ENCODE measurements at regions not wholly inside any gene's neighbourhood (a gene's known extent, or its start where the extent isn't known, plus 50 kb on each side); places are given as distances from the start of the nearest gene placed in this dataset.

DNA sequence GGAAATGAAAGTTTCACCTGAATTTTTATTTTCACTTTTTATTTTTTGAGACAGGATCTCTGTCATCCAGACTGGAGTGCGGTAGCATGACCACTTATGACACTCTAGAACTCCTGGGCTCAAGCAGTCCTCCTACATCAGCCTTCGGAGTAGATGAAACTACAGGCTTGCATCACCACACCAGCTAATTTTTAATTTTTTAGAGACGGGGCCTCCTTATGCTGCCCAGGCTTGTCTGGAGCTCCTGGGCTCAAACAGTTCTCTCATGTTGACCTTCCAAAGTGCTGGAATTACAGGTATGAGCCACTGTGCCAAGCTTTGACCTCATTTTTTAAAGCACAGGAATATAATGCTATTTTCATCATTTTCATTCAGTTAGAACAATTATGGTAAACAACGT lies 297.0 kb upstream of the KLHL1 start:
- TF ChIP-seq, protein P1, sequence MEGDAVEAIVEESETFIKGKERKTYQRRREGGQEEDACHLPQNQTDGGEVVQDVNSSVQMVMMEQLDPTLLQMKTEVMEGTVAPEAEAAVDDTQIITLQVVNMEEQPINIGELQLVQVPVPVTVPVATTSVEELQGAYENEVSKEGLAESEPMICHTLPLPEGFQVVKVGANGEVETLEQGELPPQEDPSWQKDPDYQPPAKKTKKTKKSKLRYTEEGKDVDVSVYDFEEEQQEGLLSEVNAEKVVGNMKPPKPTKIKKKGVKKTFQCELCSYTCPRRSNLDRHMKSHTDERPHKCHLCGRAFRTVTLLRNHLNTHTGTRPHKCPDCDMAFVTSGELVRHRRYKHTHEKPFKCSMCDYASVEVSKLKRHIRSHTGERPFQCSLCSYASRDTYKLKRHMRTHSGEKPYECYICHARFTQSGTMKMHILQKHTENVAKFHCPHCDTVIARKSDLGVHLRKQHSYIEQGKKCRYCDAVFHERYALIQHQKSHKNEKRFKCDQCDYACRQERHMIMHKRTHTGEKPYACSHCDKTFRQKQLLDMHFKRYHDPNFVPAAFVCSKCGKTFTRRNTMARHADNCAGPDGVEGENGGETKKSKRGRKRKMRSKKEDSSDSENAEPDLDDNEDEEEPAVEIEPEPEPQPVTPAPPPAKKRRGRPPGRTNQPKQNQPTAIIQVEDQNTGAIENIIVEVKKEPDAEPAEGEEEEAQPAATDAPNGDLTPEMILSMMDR (IDR thresholded peaks at IDR 0.05; ENCODE audit: extremely low read depth, missing control alignments), result no peak
- no peak for DNase-seq (ENCODE audit: low spot score)

DNA sequence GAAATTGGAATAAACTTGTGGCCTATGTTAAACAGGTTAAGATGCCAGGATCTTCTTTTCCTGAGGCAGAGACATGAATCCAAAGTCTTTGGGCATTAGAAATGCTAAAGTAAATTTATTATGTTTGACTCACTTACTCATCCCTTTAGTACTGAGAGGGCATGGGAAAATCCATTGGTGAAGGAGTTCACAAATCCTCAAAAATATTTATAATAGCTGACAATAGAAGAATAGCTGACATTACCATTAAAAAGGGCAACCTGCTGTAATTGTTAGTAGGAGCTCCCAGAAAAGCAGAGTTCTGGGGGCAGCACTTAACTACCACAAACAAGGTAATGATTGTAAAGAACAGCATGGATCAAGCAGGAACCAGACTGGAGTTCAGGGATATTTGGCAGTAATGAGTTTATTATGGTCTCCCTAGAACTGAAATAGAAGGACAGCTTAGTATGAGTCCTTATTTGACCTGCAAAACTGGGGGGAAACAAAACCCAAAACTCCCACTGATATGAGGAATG lies 285.8 kb upstream of the KLHL1 start:
- DNase-seq (ENCODE audit: low spot score), result no peak
- TF ChIP-seq, protein P1 (IDR thresholded peaks at IDR 0.05; ENCODE audit: extremely low read depth, missing control alignments), result no peak

GRCh38 chr13:70391678-70392077 lies 283.4 kb upstream of the KLHL1 start:
- DNase-seq (ENCODE audit: low spot score), result no peak
- TF ChIP-seq, protein P1 (IDR thresholded peaks at IDR 0.05; ENCODE audit: extremely low read depth, missing control alignments), result no peak

- DNase-seq (ENCODE audit: low spot score), result no peak
Measured at GRCh38 chr13:70390968-70391367, 282.7 kb upstream of the KLHL1 start.

DNA sequence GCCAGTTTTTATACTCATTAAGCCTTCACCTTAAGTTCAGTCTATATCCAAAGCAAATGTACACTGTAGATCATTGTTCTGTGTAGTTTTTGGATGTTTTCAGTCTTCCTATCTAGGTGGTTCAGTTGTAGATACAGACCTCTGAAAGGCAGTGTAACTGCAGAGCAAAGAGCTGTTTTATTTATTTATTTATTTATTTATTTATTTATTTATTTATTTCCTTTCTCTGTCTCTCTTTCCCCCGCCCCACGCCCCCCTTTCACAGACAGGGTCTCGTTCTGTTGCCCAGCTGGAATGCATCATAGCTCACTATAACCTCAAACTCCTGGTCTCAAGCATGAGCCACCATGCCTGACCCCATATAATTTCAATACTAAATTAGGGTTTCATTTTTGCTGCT lies 281.8 kb upstream of the KLHL1 start:
- DNase-seq (ENCODE audit: low spot score), result no peak
- TF ChIP-seq, protein P1 (IDR thresholded peaks at IDR 0.05; ENCODE audit: extremely low read depth, missing control alignments), result no peak

More at GRCh38 chr13:70390968-70391367, 282.7 kb upstream of the KLHL1 start:
- TF ChIP-seq, protein P1 (IDR thresholded peaks at IDR 0.05; ENCODE audit: extremely low read depth, missing control alignments), result no peak

DNA sequence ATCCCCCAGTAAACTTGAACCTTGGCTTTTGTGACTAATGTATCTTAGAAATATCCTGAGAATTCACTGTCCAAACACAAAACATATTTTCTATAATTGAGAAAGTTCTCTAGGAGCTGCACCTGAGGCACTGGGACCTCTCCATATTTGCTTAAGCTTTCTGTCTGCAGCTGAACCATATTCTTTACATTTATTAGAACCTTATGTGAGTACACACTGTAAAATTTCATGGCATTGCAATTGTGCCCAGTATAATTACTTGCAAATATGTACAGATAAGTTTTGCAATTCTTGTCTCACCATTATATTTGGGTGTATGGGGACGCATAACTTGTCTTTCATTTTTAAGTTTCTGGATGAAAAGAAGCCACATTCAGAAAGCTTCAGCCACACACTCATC lies 280.7 kb upstream of the KLHL1 start:
- no peak for DNase-seq (ENCODE audit: low spot score)

DNA sequence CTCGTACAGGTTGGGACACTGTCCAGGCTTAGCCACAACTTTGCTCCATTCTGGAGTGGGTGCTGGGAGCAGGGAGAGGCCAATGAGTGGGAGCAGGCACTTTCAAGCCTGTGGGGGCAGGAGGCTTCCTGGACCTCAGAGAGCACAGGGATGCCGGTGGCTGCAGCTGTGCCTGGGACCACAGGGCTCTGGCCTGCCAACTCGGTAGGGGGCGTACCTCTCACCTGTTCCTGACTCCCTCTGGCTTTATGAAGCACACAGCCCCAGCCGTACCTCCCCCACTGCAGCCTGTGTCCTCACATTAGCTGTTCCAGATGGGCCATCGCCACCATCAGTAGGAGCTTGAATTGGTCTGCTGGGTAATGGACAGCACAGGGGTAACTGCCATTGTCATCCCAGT lies 278.7 kb upstream of the KLHL1 start:
- no peak for DNase-seq (ENCODE audit: low spot score)
- TF ChIP-seq, protein P1 (IDR thresholded peaks at IDR 0.05; ENCODE audit: extremely low read depth, missing control alignments), result no peak

More for the DNA sequence above, 280.7 kb upstream of the KLHL1 start:
- TF ChIP-seq, protein P1 (IDR thresholded peaks at IDR 0.05; ENCODE audit: extremely low read depth, missing control alignments), result no peak
